ENCODE measurements at regions not wholly inside any gene's neighbourhood (a gene's known extent, or its start where the extent isn't known, plus 50 kb on each side); places are given as distances from the start of the nearest gene placed in this dataset.

DNA sequence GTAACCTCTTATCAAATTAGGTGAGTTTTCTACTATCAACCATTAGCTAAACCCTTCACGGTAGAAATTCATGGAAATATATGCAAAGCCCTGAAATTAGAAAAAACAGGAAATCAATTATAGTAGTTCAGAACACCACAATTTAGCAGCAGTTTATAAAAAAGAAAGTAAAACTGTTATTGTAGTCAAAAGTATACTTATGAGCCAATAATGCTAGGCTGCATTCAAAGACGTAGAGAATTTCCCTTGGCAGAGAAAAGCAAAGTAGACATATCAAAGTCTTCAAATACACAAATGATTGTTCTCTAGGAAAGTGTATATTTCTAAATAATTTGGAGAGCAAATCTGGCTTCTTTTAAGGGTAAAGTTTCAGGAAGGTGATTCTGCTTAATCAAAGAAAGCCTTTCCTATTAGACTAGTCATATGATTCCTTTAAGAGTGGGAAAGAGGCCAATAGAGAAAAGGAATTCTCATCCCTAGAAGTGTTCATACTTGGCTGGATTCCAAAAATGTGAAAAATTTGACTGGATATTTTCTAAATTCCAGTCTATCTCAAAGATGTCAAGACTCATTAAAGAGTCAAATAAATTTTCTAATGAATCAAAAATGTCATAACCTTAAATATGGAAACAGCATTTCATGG is 185.5 kb downstream of the SMC2 start:
- Histone ChIP-seq H2AK5ac (ENCODE audit: insufficient read length, low read length) (no peak overlapping the region), H3K14ac (ENCODE audit: insufficient read depth, low read length) (no peak overlapping the region), H4K20me1 (ENCODE audit: control insufficient read depth, insufficient read depth, insufficient read length) (no peaks in the 10 kb centered on the region), H3K79me2 (ENCODE audit: insufficient read depth, low read length) (no peaks in the 10 kb centered on the region), H4K8ac (replicated peaks; ENCODE audit: insufficient read length, low read depth, low read length) (no peak overlapping the region), H2BK15ac (ENCODE audit: low read depth, low read length) (no peak overlapping the region), H3K4me2 (ENCODE audit: insufficient read depth, insufficient read length, low read length) (no peak overlapping the region), H3K27me3 (ENCODE audit: insufficient read depth, low read length) (no peaks in the 10 kb centered on the region), H3K4me1 (ENCODE audit: insufficient read depth, low read length) (no peaks in the 10 kb centered on the region), H3T11ph (ENCODE audit: low read length) (no peak overlapping the region), H3K18ac (ENCODE audit: insufficient read length, low read depth, low read length) (no peak overlapping the region), H4K91ac (ENCODE audit: insufficient read length, low read depth, low read length) (no peak overlapping the region), H3K9me3 (ENCODE audit: control insufficient read depth, low read depth, low read length) (no peaks in the 10 kb centered on the region), H4K5ac (ENCODE audit: insufficient read length, low read depth, low read length) (no peak overlapping the region), H3K9ac (ENCODE audit: extremely low read depth, insufficient read length, low read length) (no peak overlapping the region), H2BK20ac (ENCODE audit: low read depth, low read length, poor library complexity, severe bottlenecking) (no peak overlapping the region), H3K23ac (ENCODE audit: insufficient read length, low read depth, low read length) (no peak overlapping the region), H3K79me1 (ENCODE audit: insufficient read depth, low read depth, low read length, poor library complexity, severe bottlenecking) (no peaks in the 10 kb centered on the region), H3K56ac (ENCODE audit: insufficient read length, low read depth, low read length) (no peak overlapping the region), H3K27ac (ENCODE audit: insufficient read length, low read depth, low read length) (no peak overlapping the region), H2BK12ac (ENCODE audit: insufficient read length, low read depth, low read length) (no peak overlapping the region), H2BK5ac (ENCODE audit: insufficient read length, low read length) (no peak overlapping the region), H2BK120ac (ENCODE audit: low read depth, low read length, poor library complexity, severe bottlenecking) (no peak overlapping the region), H3K4ac (ENCODE audit: low read depth, low read length) (no peak overlapping the region), H2AFZ (ENCODE audit: low read length) (no peak overlapping the region), H3K23me2 (ENCODE audit: insufficient read length, low read depth, low read length, poor library complexity, severe bottlenecking) (no peaks in the 10 kb centered on the region)
- WGBS (ENCODE audit: extremely low coverage, insufficient read length, low lambda C conversion rate), result no CpG with 5 or more reads among the region's 2 CpGs
- DNase-seq, result no peak
- peaks cover 0 to 13% (median 3%) of the 10 kb centered on the region in 3 experiments; a peak in 3 of 7 replicates for H3K36me3 Mint-ChIP-seq (ENCODE audit: insufficient read depth in 1 of 3, low read depth in 3 of 3)
- H3K4me3 Mint-ChIP-seq, result no peak overlapping the region
- TF ChIP-seq, protein P1, sequence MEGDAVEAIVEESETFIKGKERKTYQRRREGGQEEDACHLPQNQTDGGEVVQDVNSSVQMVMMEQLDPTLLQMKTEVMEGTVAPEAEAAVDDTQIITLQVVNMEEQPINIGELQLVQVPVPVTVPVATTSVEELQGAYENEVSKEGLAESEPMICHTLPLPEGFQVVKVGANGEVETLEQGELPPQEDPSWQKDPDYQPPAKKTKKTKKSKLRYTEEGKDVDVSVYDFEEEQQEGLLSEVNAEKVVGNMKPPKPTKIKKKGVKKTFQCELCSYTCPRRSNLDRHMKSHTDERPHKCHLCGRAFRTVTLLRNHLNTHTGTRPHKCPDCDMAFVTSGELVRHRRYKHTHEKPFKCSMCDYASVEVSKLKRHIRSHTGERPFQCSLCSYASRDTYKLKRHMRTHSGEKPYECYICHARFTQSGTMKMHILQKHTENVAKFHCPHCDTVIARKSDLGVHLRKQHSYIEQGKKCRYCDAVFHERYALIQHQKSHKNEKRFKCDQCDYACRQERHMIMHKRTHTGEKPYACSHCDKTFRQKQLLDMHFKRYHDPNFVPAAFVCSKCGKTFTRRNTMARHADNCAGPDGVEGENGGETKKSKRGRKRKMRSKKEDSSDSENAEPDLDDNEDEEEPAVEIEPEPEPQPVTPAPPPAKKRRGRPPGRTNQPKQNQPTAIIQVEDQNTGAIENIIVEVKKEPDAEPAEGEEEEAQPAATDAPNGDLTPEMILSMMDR (conservative IDR thresholded peaks at IDR 0.05), result no peak
- H3K9me3 Mint-ChIP-seq, result peaks cover 0 to 3% of the 10 kb centered on the region in 2 experiments; a peak in 3 of 5 replicates
- H3K27ac Mint-ChIP-seq, result no peak overlapping the region
- no peaks in the 10 kb centered on the region for H3K27me3 Mint-ChIP-seq (ENCODE audit: low read depth)
- peaks cover 0 to 4% of the 10 kb centered on the region in 2 experiments; a peak in 1 of 4 replicates for H3K4me1 Mint-ChIP-seq

Measured in H9 (cell line).